Prostate gland (tissue), 2 donors: ENCODE measurements at regions not wholly inside any gene's neighbourhood (a gene's known extent, or its start where the extent isn't known, plus 50 kb on each side); places are given as distances from the start of the nearest gene placed in this dataset.

Source experiments
- DNase-seq: peaks from one replicate; pipeline ENCODE4 v3.0.0-alpha.2; 2019; ENCODE audit warnings: low spot score
- H3K27ac ChIP-seq, 2 donors: fragments of 200-600 bp; sonication (generic); 2 replicates each; pipeline ENCODE4 v1.5.1; 2017 to 2019
- H3K27me3 ChIP-seq: fragments of 200-600 bp; sonication (generic); replicated peaks from 2 replicates; pipeline ENCODE4 v1.5.1; 2019; ENCODE audit not compliant: insufficient read depth
- H3K36me3 ChIP-seq, 2 donors: fragments of 200-600 bp; sonication (generic); 1 replicate in 1 of 2; 2 replicates in 1 of 2; pipeline versions ENCODE4 v1.5.1 to v1.8.1; 2017 to 2019
- H3K4me1 ChIP-seq: fragments of 200-600 bp; sonication (generic); replicated peaks from 2 replicates; pipeline ENCODE4 v1.5.1; 2019
- H3K4me3 ChIP-seq, 2 donors: fragments of 200-600 bp; sonication (generic); 2 replicates each; pipeline ENCODE4 v1.5.1; 2017 to 2019
- H3K9me3 ChIP-seq: fragments of 200-600 bp; sonication (generic); 2 replicates; pipeline ENCODE4 v1.5.1; 2017
- POLR2A ChIP-seq: fragments of 450-650 bp; IDR thresholded peaks from one replicate; pipeline ENCODE4 v1.6.1; 2016; ENCODE audit warnings: antibody characterized with exemption, mild to moderate bottlenecking
- POLR2AphosphoS5 ChIP-seq: sonication (generic); formaldehyde crosslinking; IDR thresholded peaks from one replicate; pipeline ENCODE4 v1.6.1; 2017; ENCODE audit warnings: antibody characterized with exemption
- WGBS: methylation state at CpG from one replicate; pipeline ENCODE4 v1.1.5; 2018; 5-methylcytosine and 5-hydroxymethylcytosine counted together
- intact Hi-C: fragments of 100-400 bp; cut with DNase I; formaldehyde crosslinking; loops from one replicate; pipeline ENCODE4 v1.14.2; 2022
- TF ChIP-seq, protein P1 (sequence below), 4 experiments: fragments of 200-600 bp in 2 of 4; fragments of 450-650 bp in 2 of 4; sonication (generic) in 2 of 4; IDR thresholded peaks; 1 replicate in 3 of 4; 2 replicates in 1 of 4; pipeline ENCODE4 v1.5.1; 2016 to 2019; ENCODE audit warnings: antibody characterized with exemption in 4 of 4, mild to moderate bottlenecking in 2 of 4, moderate library complexity in 2 of 4

DNA sequence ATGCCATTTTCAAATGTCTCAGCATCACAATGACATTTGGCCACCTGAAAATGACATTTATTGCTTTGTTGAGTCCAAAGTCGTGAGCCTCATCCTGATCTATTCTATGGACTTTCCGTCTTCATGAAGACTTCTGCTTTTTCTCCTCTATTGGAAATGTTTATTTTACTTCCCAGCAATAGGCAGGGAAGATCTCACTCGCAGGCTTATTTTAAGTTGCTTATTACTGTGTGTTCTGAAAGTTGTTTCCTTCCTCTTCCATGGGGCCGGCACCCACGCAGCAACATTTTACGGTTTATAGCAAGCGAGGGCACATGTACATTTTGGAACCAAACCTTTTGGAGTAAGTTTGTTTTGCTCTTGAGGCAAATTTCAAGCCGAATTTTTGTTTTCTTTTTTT is 221.0 kb upstream of the KLF6 start:
- H3K27me3 ChIP-seq, result no peaks in the 10 kb centered on the region
- H3K27ac ChIP-seq, result no peak overlapping the region
- no peak for TF ChIP-seq POLR2AphosphoS5
- no peak for TF ChIP-seq POLR2A
- TF ChIP-seq, protein P1, sequence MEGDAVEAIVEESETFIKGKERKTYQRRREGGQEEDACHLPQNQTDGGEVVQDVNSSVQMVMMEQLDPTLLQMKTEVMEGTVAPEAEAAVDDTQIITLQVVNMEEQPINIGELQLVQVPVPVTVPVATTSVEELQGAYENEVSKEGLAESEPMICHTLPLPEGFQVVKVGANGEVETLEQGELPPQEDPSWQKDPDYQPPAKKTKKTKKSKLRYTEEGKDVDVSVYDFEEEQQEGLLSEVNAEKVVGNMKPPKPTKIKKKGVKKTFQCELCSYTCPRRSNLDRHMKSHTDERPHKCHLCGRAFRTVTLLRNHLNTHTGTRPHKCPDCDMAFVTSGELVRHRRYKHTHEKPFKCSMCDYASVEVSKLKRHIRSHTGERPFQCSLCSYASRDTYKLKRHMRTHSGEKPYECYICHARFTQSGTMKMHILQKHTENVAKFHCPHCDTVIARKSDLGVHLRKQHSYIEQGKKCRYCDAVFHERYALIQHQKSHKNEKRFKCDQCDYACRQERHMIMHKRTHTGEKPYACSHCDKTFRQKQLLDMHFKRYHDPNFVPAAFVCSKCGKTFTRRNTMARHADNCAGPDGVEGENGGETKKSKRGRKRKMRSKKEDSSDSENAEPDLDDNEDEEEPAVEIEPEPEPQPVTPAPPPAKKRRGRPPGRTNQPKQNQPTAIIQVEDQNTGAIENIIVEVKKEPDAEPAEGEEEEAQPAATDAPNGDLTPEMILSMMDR (IDR thresholded peaks at IDR 0.05), result no peak
- no peak for DNase-seq
- H3K4me3 ChIP-seq, result no peak overlapping the region
- H3K9me3 ChIP-seq, result no peaks in the 10 kb centered on the region
- H3K4me1 ChIP-seq, result no peaks in the 10 kb centered on the region
- H3K36me3 ChIP-seq, result no peaks in the 10 kb centered on the region
- intact Hi-C loops, result no loop called here
- 63% methylated on average over 8 of the region's 8 CpGs for WGBS

DNA sequence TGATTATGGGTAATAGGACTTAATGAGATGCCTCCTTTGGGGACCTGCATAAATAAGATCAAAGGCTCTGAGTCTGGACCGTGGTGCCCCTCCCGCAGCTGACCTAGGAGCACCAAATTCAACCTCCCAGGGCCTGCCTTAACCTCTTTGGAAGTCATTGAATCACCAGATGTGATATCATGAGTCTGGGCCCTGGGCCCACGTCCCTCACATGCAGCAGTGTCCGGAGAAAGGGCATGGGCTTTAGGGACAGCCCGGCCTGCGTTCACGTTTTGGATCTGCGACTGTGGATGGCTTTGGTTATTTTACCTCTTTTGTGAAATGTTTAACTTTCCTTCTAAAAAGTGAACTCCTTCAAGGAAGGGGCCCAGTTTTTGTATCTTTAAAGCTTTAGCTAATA is 220.0 kb upstream of the KLF6 start:
- 85% methylated on average over 8 of the region's 8 CpGs for WGBS
- Histone ChIP-seq H3K9me3 (no peaks in the 10 kb centered on the region), H3K4me3 (no peak overlapping the region), H3K36me3 (no peaks in the 10 kb centered on the region), H3K27ac (no peak overlapping the region), H3K4me1 (no peaks in the 10 kb centered on the region), H3K27me3 (no peaks in the 10 kb centered on the region)
- TF ChIP-seq POLR2AphosphoS5 (no peak), POLR2A (no peak)
- TF ChIP-seq, protein P1 (IDR thresholded peaks at IDR 0.05), result no peak
- DNase-seq, result no peak
- intact Hi-C loops, result no loop called here

DNA sequence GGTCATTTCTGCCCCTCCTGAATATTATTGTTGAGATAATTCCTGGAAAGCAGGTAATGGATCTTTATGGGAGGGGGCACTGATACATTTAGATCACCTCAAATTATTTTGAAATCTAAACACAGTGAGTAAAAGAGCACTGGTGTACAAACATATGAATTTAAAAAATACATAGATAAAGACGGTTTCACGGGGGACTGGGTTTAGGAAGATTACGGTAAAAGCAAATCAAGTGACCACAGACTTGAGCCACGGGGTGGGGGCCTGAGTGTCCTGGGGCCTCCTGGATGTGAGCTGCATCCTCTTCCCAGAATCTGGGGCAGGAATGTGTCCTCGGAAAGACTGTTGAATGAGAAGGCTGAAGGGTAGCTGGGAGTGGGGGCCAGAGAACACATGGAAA is 219.1 kb upstream of the KLF6 start:
- WGBS, result 74% methylated on average over 5 of the region's 5 CpGs
- Histone ChIP-seq H3K4me1 (no peaks in the 10 kb centered on the region), H3K36me3 (no peaks in the 10 kb centered on the region), H3K27ac (no peak overlapping the region), H3K27me3 (no peaks in the 10 kb centered on the region), H3K4me3 (no peak overlapping the region), H3K9me3 (no peaks in the 10 kb centered on the region)
- DNase-seq, result no peak
- intact Hi-C loops, result no loop called here
- no peak for TF ChIP-seq POLR2AphosphoS5
- no peak for TF ChIP-seq POLR2A
- TF ChIP-seq, protein P1 (IDR thresholded peaks at IDR 0.05), result no peak

DNA sequence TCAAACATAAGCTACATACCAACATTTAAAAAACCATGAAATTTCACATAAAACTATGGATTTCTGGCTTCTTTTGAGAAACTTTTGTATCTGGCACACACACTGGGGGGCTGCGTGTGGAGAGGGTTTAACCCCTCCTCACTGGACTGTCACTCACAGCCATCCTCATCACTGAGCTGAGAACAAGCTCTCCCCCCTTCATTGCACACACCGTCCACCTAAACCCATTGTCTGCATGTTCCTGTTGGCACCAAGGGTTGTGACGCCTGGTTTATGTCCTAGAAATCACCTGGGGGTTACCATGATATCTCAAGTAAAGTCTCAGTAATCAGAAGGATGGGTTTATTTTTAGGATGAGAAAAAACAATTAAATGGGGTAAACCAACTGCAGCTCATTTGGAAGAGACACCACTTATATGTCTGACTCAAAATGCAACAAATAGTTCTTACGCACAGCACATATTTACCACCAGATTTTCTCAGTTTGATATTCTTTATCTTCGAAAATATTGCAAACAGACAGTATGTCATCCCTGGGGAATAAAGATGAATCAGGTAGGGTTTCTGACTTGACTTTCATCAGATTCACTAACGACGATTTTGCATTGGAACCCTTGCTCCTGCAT is 218.5 kb upstream of the KLF6 start:
- Histone ChIP-seq H3K4me1 (no peaks in the 10 kb centered on the region), H3K27me3 (no peaks in the 10 kb centered on the region), H3K4me3 (no peak overlapping the region), H3K36me3 (no peaks in the 10 kb centered on the region), H3K9me3 (no peaks in the 10 kb centered on the region), H3K27ac (no peak overlapping the region)
- 83% methylated on average over 7 of the region's 7 CpGs for WGBS
- DNase-seq, result no peak
- intact Hi-C loops, result no loop called here
- TF ChIP-seq POLR2AphosphoS5, result no peak

DNA sequence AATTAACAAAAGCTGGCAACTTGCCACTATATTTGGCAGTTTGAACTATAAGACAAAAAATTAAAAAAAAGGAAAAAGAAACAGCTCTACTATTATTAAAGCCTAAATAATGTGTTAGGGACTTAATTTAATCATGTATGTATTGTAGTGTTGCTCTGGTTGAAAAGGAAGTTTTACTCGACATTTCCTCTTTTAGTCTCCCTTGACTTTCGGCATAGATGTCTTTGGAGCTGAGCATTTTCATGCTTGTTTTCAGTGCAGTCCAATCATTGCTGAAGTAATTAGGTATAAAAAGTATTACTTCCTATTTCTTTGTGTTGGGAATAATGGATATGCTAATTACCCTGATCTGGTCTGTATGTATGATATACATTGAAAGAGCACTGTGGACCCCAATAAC is 216.8 kb upstream of the KLF6 start:
- TF ChIP-seq POLR2AphosphoS5, result no peak
- no peak for TF ChIP-seq POLR2A
- TF ChIP-seq, protein P1 (IDR thresholded peaks at IDR 0.05), result no peak
- no peaks in the 10 kb centered on the region for H3K27me3 ChIP-seq
- H3K36me3 ChIP-seq, result no peaks in the 10 kb centered on the region
- H3K27ac ChIP-seq, result no peak overlapping the region
- no peaks in the 10 kb centered on the region for H3K4me1 ChIP-seq
- H3K9me3 ChIP-seq, result no peaks in the 10 kb centered on the region
- no peak for DNase-seq
- 88% methylated on average over 2 of the region's 2 CpGs for WGBS
- no peak overlapping the region for H3K4me3 ChIP-seq
- intact Hi-C loops, result no loop called here
